NB4 (cell line): ENCODE measurements at regions not wholly inside any gene's neighbourhood (a gene's known extent, or its start where the extent isn't known, plus 50 kb on each side); places are given as distances from the start of the nearest gene placed in this dataset.
A peak's percentile ranks its signal among the peaks of the same experiment; 100 is the strongest.

Experiments
- TF ChIP-seq, protein P1 (sequence below): IDR thresholded peaks from 2 replicates; pipeline ENCODE4 v1.6.1; 2011; ENCODE audit warnings: low read depth, low read length
- TF ChIP-seq, protein P2 (sequence below): IDR thresholded peaks from one replicate; pipeline ENCODE4 v1.5.1; 2012; ENCODE audit warnings: low read depth, low read length

DNA sequence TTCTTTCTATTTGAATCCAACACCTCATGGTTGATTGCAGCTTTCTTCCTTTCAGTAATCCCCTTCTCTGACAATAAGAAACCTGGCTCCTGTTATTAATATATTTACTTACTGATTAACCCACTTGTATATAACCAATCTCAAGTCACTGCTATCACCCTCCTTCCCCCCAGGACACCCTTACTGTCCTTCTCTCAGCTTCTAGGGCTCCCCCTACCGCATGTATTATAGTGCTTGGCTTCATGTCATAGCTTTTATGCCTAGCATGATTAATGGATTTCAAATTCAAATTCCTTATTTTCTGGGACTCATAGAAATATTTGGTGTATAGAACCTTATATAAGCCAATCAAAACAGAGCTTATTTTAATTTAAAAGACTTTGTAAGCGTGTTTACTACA, 75.7 kb upstream of the BNIP2 start:
- TF ChIP-seq, protein P1, sequence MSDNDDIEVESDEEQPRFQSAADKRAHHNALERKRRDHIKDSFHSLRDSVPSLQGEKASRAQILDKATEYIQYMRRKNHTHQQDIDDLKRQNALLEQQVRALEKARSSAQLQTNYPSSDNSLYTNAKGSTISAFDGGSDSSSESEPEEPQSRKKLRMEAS: no peak
- TF ChIP-seq, protein P2, sequence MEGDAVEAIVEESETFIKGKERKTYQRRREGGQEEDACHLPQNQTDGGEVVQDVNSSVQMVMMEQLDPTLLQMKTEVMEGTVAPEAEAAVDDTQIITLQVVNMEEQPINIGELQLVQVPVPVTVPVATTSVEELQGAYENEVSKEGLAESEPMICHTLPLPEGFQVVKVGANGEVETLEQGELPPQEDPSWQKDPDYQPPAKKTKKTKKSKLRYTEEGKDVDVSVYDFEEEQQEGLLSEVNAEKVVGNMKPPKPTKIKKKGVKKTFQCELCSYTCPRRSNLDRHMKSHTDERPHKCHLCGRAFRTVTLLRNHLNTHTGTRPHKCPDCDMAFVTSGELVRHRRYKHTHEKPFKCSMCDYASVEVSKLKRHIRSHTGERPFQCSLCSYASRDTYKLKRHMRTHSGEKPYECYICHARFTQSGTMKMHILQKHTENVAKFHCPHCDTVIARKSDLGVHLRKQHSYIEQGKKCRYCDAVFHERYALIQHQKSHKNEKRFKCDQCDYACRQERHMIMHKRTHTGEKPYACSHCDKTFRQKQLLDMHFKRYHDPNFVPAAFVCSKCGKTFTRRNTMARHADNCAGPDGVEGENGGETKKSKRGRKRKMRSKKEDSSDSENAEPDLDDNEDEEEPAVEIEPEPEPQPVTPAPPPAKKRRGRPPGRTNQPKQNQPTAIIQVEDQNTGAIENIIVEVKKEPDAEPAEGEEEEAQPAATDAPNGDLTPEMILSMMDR: peak; percentile 22
